CD14-positive monocyte (primary cell): ENCODE measurements at regions not wholly inside any gene's neighbourhood (a gene's known extent, or its start where the extent isn't known, plus 50 kb on each side); places are given as distances from the start of the nearest gene placed in this dataset.

Experiments used
- DNase-seq, 3 donors: peaks; one replicate each; pipeline ENCODE4 v3.0.0-alpha.2; 2011 to 2022
- H2AFZ ChIP-seq: 2 replicates; pipeline ENCODE4 v1.6.0; 2012; ENCODE audit warnings: mild to moderate bottlenecking, low read depth, low read length, inconsistent platforms; ENCODE audit not compliant: insufficient read depth, poor library complexity, severe bottlenecking
- H3K27ac ChIP-seq, 2 donors: 1 replicate in 1 of 2; 2 replicates in 1 of 2; pipeline ENCODE4 v1.5.1; 2012 to 2013; ENCODE audit warnings: low read length in 2 of 2, control low read depth in 1 of 2, inconsistent platforms in 1 of 2, low read depth in 1 of 2, mild to moderate bottlenecking in 1 of 2
- H3K27me3 ChIP-seq, 2 donors: one replicate each; pipeline versions ENCODE4 v1.6.0 to v1.6.1; 2011 to 2013; ENCODE audit warnings: low read length in 2 of 2; ENCODE audit not compliant: control insufficient read depth in 2 of 2, insufficient read depth in 2 of 2
- H3K36me3 ChIP-seq, 2 donors: replicated peaks in 1 of 2; 1 replicate in 1 of 2; 2 replicates in 1 of 2; pipeline versions ENCODE4 v1.5.1 to v1.6.1; 2012 to 2013; ENCODE audit warnings: low read length in 2 of 2, control low read depth in 1 of 2, inconsistent platforms in 1 of 2, mild to moderate bottlenecking in 1 of 2; ENCODE audit not compliant: insufficient read depth in 2 of 2, control insufficient read depth in 1 of 2
- H3K4me1 ChIP-seq, 2 donors: 1 replicate in 1 of 2; 2 replicates in 1 of 2; pipeline versions ENCODE4 v1.5.1 to v1.6.1; 2012 to 2013; ENCODE audit warnings: low read length in 2 of 2, control low read depth in 1 of 2, inconsistent platforms in 1 of 2, mild to moderate bottlenecking in 1 of 2, moderate library complexity in 1 of 2; ENCODE audit not compliant: insufficient read depth in 2 of 2, control insufficient read depth in 1 of 2
- H3K4me2 ChIP-seq: replicated peaks from 2 replicates; pipeline ENCODE3; 2012; ENCODE audit warnings: low read length, moderate library complexity, mild to moderate bottlenecking; ENCODE audit not compliant: poor library complexity, severe bottlenecking; ENCODE audit errors: extremely low read depth
- H3K4me3 ChIP-seq, 3 experiments: fragments of 200-600 bp in 1 of 3; sonication (generic) in 1 of 3; replicated peaks in 1 of 3; 1 replicate in 2 of 3; 2 replicates in 1 of 3; pipeline ENCODE4 v1.5.1; 2011 to 2013; ENCODE audit warnings: low read length in 3 of 3, mild to moderate bottlenecking in 3 of 3, control low read depth in 2 of 3, low read depth in 2 of 3, inconsistent platforms in 1 of 3, moderate library complexity in 1 of 3
- H3K79me2 ChIP-seq: 2 replicates; pipeline ENCODE4 v1.6.0; 2012; ENCODE audit warnings: mild to moderate bottlenecking, control low read depth, inconsistent platforms, low read length, moderate library complexity; ENCODE audit not compliant: insufficient read depth
- H3K9ac ChIP-seq: 2 replicates; pipeline ENCODE4 v1.6.0; 2017; ENCODE audit warnings: low read length, mild to moderate bottlenecking; ENCODE audit not compliant: insufficient read depth, poor library complexity, severe bottlenecking
- H3K9me3 ChIP-seq, 2 donors: replicated peaks in 1 of 2; 1 replicate in 1 of 2; 2 replicates in 1 of 2; pipeline versions ENCODE4 v1.5.1 to v1.6.1; 2012 to 2013; ENCODE audit warnings: low read length in 2 of 2, control low read depth in 1 of 2; ENCODE audit not compliant: control insufficient read depth in 1 of 2, insufficient read depth in 1 of 2
- H4K20me1 ChIP-seq: 2 replicates; pipeline ENCODE4 v1.6.0; 2012; ENCODE audit warnings: mild to moderate bottlenecking, low read length, control low read depth, moderate library complexity; ENCODE audit not compliant: insufficient read depth
- H3K27ac Mint-ChIP-seq, 7 donors: one replicate each; pipeline ENCODE4 v1.8.0; 2020; ENCODE audit warnings: mild to moderate bottlenecking in 7 of 7, mixed read lengths in 7 of 7, moderate library complexity in 6 of 7, inconsistent platforms in 2 of 7
- H3K27me3 Mint-ChIP-seq, 3 donors: one replicate each; pipeline ENCODE4 v1.8.0; 2021 to 2022; ENCODE audit warnings: low read depth in 3 of 3, mild to moderate bottlenecking in 3 of 3, mixed read lengths in 3 of 3, moderate library complexity in 3 of 3, inconsistent platforms in 1 of 3
- H3K36me3 Mint-ChIP-seq, 2 donors: one replicate each; pipeline ENCODE4 v1.8.0; 2020; ENCODE audit warnings: mixed read lengths in 2 of 2, inconsistent platforms in 1 of 2, mild to moderate bottlenecking in 1 of 2
- H3K4me1 Mint-ChIP-seq: one replicate; pipeline ENCODE4 v1.8.0; 2020; ENCODE audit warnings: mild to moderate bottlenecking, mixed read lengths
- H3K4me3 Mint-ChIP-seq, 2 donors: one replicate each; pipeline ENCODE4 v1.8.0; 2020; ENCODE audit warnings: mild to moderate bottlenecking in 2 of 2, mixed read lengths in 2 of 2, moderate library complexity in 1 of 2
- H3K9me3 Mint-ChIP-seq, 7 donors: one replicate each; pipeline ENCODE4 v1.8.0; 2020 to 2022; ENCODE audit warnings: mixed read lengths in 7 of 7, mild to moderate bottlenecking in 6 of 7, moderate library complexity in 6 of 7, inconsistent platforms in 2 of 7
- WGBS: methylation state at CpG from one replicate; pipeline ENCODE4 v1.1.5; 2013; ENCODE audit warnings: missing lambda C conversion rate; ENCODE audit not compliant: insufficient coverage; 5-methylcytosine and 5-hydroxymethylcytosine counted together
- intact Hi-C, 2 donors: fragments of 100-400 bp; cut with micrococcal nuclease; formaldehyde crosslinking; loops; one replicate each; pipeline versions ENCODE4 v1.15.0 to v1.15.1; 2023
- TF ChIP-seq, protein P1 (sequence below): fragments of 200-600 bp; IDR thresholded peaks from one replicate; pipeline ENCODE4 v1.8.0; 2022; ENCODE audit warnings: antibody characterized with exemption, mild to moderate bottlenecking

DNA sequence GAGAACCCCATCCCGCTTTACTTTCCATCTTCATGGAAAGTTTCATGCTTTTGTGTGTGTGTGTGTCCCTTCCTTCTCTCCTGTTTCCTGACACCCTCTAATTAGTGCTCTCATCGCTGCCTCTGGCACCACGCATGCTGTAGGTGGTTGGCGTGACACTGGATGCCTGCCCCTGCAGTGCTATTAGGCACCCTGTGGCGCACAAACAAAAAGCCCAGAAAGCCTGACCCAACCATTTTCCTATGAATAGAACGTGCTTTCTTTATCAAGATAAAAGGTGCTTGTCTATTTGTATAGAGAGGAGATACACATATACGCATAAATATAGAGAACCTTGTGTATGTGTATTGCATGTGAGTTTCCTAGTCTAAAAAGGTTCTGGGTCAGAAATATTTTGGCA lies 120.8 kb upstream of the CDCA7L start:
- H3K36me3 ChIP-seq = no peaks in the 10 kb centered on the region
- Mint-ChIP-seq H3K36me3 (no peaks in the 10 kb centered on the region), H3K9me3 (peaks cover 0 to 4% (median 2%) of the 10 kb centered on the region in 7 donors), H3K27me3 (peaks cover 0 to 3% (median 0%) of the 10 kb centered on the region in 3 donors), H3K4me1 (no peaks in the 10 kb centered on the region), H3K27ac (no peak overlapping the region), H3K4me3 (no peak overlapping the region)
- H3K79me2 ChIP-seq = no peaks in the 10 kb centered on the region
- no peak overlapping the region for H3K9ac ChIP-seq
- no peak overlapping the region for H3K27ac ChIP-seq
- H3K4me2 ChIP-seq = no peak overlapping the region
- H4K20me1 ChIP-seq = no peaks in the 10 kb centered on the region
- no CpG with 5 or more reads among the region's 7 CpGs for WGBS
- intact Hi-C loops = no loop called here
- no peak overlapping the region for H3K4me3 ChIP-seq
- DNase-seq = no peak
- H3K27me3 ChIP-seq = no peaks in the 10 kb centered on the region
- no peak overlapping the region for H2AFZ ChIP-seq
- no peaks in the 10 kb centered on the region for H3K9me3 ChIP-seq
- TF ChIP-seq, protein P1, sequence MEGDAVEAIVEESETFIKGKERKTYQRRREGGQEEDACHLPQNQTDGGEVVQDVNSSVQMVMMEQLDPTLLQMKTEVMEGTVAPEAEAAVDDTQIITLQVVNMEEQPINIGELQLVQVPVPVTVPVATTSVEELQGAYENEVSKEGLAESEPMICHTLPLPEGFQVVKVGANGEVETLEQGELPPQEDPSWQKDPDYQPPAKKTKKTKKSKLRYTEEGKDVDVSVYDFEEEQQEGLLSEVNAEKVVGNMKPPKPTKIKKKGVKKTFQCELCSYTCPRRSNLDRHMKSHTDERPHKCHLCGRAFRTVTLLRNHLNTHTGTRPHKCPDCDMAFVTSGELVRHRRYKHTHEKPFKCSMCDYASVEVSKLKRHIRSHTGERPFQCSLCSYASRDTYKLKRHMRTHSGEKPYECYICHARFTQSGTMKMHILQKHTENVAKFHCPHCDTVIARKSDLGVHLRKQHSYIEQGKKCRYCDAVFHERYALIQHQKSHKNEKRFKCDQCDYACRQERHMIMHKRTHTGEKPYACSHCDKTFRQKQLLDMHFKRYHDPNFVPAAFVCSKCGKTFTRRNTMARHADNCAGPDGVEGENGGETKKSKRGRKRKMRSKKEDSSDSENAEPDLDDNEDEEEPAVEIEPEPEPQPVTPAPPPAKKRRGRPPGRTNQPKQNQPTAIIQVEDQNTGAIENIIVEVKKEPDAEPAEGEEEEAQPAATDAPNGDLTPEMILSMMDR = no peak
- H3K4me1 ChIP-seq = no peaks in the 10 kb centered on the region

DNA sequence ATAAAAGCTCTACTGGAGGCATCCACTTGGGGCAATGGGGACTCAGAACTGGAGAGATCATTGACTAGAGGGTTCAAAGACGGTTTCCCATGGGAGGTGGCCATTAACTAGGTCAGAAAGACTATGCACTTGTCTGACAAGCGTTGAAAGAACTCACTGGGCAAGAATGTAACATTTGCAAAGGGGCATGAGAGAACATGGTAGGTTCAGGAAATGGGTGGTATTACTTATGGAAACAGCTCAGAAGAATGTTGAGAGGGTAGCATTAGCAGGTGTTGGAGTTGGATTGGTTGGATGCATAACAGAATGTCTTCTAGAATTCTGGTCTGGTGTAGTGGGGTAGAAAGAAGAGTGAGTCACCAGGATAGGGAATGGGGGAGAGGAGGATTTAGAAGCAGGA lies 119.1 kb upstream of the CDCA7L start:
- Histone ChIP-seq H3K9ac (no peak overlapping the region), H3K27ac (no peak overlapping the region), H3K27me3 (no peaks in the 10 kb centered on the region), H3K4me3 (no peak overlapping the region), H3K79me2 (no peaks in the 10 kb centered on the region), H4K20me1 (no peaks in the 10 kb centered on the region), H3K9me3 (no peaks in the 10 kb centered on the region), H3K4me1 (no peaks in the 10 kb centered on the region), H3K36me3 (no peaks in the 10 kb centered on the region), H3K4me2 (no peak overlapping the region), H2AFZ (no peak overlapping the region)
- intact Hi-C loops = no loop called here
- no peak for DNase-seq
- TF ChIP-seq, protein P1 = no peak
- H3K27me3 Mint-ChIP-seq = peaks cover 0 to 3% (median 0%) of the 10 kb centered on the region in 3 donors
- H3K27ac Mint-ChIP-seq = no peak overlapping the region
- 82% methylated on average over 2 of the region's 2 CpGs for WGBS
- no peaks in the 10 kb centered on the region for H3K4me1 Mint-ChIP-seq
- peaks cover 0 to 5% (median 3%) of the 10 kb centered on the region in 7 donors for H3K9me3 Mint-ChIP-seq
- no peaks in the 10 kb centered on the region for H3K36me3 Mint-ChIP-seq
- no peak overlapping the region for H3K4me3 Mint-ChIP-seq
